GM18870 (cell line): ENCODE measurements at regions not wholly inside any gene's neighbourhood (a gene's known extent, or its start where the extent isn't known, plus 50 kb on each side); places are given as distances from the start of the nearest gene placed in this dataset.
"Not testable (repeated sequence)": the region's sequence is repeated elsewhere in the genome, so short reads cannot be mapped to it uniquely, and the experiment has no call there.

Source experiments
- ATAC-seq: cut with Tn5 transposase; IDR thresholded peaks from one replicate; pipeline ENCODE4 v1.9.1; 2021; ENCODE audit warnings: moderate library complexity; ENCODE audit not compliant: unreplicated experiment

DNA sequence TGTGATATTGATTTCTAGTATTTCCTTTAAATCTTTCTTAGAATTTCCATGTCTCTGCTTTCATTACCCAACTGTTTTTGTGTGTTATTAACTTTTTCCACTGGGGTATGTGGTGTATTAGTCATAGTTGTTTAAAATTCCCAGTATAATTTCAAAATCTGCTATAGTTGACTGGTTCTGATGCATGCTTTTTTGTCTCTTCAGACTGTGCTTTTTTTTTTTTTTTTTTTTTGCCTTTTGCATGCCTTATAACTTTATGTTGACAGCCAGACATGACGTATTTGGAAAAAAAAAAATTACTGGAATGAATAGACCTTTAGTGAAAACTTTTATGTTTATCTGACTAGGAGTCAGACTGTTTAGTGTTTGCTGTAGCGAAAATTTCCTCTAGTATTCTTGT lies 580.4 kb downstream of the ANKRD50 start:
- ATAC-seq = no peak

DNA sequence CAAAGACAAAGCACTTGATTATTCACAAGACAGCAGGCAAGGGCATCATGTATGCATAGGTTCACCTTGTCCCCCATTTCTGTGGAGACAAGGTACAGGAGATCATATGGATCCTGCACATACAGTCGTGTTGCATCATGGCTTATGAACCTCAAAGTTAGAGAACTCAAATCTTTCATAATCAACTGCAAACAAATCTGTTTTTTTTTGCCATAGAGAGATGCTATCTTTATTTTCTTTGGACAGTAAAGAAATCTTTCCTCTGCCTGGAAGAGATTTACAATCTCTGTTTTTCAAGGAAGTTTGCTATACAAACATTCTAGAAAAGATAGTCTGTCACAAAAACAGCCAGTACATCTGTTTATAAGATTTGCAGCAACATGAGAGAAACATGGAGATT lies 578.8 kb downstream of the ANKRD50 start:
- ATAC-seq = no peak

DNA sequence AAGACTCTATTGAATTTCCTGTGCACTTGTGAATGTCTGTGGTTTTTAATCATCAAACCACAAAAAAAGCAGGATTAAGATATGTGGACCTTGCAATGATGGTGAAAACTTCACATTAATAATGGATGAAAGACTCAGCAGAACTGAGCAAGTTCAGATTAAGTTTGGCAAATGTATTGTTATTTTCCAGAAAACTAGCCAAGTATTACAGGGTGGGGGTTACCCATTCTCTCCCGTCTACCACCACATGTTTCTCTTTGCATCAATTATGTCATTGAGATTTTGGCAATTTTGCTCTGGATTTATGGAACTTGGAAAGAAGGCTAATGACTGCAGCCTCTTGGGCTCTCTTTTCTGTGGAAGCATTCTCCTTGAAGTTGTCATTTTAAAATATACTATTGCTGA lies 577.1 kb downstream of the ANKRD50 start:
- no peak for ATAC-seq

DNA sequence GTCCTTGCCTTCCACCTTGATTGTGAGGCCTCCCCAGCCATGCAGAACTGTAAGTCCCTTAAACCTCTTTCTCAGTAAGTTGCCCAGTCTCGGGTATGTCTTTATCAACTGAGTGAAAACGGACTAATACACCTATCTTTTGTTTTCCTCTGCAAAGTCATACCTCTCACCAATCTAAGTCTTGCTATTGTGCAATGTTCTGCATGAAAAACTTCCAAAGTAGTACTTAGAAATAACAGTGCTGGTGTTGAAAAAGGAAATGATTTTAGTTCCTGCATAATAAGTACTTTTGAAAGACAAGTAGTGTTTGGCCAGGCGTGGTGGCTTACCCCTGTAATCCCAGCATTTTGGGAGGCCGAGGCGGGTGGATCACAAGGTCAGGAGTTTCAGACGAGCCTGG lies 573.5 kb downstream of the ANKRD50 start:
- no peak for ATAC-seq

DNA sequence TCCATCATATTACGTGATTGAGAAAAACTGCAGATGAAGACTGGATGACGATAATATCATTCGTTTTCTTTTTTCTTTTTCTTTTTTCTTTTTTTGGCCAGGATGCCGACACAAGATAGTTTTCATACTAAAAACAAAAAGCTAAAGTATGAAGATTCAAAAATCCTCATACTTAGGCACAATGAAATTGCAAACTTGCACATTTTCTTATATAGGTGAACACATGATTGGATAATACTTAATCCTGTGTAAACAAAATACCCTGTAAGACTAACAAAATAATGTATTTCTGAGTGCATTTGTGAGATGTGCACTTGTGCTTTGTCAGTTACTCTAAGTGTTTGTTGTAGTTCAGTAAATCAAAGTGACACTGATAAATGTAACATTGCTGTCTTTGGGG lies 568.9 kb downstream of the ANKRD50 start:
- ATAC-seq = no peak

DNA sequence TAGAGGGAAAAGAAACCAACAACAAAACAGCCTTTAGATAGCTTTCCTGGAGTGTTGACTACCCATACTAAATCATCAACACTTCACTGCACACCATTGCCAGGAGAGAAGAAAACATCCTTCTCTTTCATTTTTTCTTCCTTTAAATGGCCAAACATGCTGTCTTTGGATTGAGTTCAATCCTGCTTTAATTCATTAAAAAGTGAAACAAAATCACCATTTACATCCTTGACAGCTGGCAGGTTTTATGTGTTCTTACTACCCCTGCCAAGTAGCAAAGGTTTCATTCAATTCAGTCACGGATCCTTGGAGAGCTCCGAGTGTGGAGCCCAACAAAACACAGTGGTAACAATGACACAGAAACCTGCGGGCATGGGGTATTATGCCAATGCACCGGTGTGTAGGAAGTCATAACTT lies 568.3 kb downstream of the ANKRD50 start:
- ATAC-seq = no peak

DNA sequence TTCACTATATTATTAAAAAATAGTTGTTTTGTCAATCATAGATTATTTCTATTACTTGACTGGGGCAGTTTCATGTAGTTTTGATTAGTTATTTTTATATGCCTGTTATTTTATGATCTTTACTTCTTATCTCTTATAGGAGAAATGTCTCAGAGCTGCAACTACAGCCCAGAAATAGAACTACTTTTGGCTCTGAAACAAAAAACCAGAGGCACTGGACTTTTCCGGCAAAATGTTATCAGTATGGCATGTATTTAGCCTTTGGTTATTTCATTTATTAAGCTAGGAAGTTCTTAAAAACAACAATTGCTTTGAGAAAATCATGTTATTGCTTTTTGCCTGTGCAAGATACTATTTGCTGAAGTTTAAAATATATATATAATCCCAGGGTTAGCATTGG lies 566.5 kb downstream of the ANKRD50 start:
- ATAC-seq = no peak

DNA sequence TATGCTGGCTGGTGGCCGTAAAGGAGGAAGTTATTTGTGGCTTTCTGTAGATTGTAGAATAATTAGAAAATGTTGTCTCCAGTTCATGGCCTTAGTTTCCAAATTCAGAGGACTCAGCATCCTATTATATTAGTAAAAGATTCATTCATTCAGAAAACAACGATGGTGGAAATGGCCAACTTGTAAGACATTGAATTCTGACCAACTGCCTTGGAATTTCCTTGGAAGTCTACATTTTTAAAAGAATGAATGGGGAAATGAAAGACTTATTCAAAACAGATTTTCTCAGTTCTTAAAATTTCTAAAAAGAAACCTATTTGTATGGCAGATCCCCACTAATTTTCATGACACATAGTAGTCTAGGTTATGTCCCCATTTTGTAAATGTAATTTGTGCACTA lies 561.5 kb downstream of the ANKRD50 start:
- no peak for ATAC-seq

DNA sequence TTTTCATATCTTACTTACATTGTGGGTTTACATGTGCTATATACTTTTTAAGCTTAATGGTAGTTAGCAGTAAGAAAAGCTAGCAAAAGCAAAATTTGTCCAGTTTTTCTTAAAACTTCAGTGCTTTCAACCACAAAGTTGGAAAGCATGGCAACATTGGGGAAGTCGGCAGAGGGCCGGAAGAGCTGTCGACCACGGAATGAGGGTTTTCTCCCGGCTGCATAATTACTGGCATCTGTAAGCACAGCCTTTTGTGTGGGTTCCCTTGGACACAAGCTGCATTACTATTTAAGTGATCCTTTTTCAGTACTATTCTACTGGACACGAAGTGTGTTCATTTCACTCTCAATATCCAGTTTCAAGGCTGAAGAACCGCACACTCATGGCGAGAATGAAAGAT lies 560.4 kb downstream of the ANKRD50 start:
- no peak for ATAC-seq

DNA sequence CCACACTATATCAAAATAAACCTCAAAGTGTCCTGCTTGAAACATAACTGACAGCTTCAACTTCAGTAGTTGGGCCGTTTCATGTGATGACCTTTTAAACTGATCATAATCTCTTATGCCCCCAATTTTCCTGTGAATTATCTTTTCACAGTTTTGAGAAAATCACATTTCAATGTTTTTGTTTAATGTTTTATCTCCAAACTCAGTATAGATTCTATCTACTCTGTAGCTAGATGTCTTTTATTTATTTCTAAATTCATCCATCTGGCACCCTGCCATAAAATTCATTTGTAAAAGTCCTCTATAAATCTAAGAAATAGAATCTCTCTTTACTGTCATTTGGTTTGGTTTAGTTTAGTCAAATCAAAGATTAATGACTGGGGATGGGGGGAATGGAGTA lies 557.3 kb downstream of the ANKRD50 start:
- no peak for ATAC-seq

DNA sequence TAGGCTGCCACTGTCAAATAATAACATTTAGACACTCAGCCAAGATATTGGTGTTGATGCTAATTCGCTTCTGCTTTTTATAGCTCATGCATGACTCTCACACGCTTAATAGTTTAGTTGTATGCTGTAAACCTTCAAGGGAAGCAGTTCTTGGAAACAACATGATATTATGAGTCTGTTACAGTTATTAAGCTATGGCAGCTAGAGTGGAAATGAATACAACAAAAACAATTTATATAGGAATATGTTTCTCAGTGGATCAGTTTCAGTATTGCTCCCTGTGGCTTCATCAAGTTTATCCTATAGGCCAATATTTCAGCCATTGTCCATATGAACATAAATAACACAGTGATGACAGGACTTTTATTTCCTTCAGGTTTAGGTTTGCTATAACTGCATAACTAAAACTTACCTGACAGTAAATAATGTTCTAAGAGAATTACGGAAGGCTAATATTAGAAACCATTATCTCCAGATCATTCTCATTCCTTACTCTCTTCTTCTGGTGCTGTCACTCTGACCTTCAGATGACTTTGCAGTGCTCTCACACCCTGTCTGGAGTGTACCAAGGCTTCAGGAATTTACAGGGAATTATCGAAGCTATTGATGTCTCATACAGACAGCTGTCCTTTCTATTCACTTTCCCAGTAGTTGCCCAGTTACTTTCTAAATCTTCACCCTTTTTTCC lies 555.0 kb downstream of the ANKRD50 start:
- ATAC-seq = no peak

DNA sequence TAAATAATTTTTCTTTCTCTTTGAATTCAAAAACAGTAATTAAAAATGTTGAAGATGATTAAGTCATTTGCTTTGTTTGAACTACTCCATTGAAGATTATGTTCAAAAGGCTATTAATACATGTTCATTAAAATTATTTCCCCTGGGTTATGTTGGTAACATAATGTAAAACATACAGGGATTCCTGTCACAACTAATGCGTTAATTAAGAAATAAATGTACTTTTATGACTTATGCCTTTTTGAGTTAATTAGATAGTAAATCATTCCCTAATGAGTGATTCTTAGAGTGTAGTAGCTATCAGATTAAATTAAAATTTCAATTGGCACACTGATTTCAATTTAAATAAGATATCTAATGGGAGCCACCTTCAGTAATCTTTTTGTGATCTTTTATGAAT lies 549.1 kb downstream of the ANKRD50 start:
- no peak for ATAC-seq

DNA sequence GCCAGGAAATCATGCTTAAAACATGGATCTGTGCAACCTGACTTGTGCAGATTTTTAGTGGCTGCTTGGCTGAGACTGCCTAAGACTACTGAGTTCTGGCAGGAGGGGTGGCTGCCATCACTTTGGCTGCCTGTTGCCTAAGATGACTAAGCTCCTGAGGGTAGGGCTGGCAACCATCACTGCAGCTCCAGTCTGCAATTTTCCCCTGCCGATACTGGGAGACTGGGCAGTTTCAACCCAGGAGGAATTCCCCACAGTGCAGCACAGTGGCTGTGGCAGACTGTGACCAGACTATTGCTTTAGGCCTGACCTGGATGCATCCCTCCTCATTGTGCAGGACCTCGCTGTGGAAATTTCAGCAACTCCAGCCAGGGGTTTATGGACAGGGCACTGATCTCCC lies 544.9 kb downstream of the ANKRD50 start:
- no peak for ATAC-seq

DNA sequence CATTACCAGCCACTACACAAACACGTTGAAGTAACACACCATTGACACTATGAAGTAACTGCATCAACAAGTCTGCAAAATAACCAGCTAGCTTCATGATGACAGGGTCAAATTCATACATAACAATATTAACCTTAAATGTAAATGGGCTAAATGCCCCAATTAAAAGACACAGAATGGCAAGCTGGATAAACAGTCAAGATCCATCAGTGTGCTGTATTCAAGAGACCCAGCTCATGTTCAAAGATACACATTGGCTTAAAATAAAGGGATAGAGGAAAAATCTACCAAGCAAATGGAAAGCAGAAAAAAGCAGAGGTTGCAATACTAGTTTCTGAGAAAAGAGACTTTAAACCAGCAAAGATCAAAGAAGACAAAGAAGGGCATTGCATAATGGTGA lies 543.0 kb downstream of the ANKRD50 start:
- ATAC-seq = not testable (repeated sequence)

DNA sequence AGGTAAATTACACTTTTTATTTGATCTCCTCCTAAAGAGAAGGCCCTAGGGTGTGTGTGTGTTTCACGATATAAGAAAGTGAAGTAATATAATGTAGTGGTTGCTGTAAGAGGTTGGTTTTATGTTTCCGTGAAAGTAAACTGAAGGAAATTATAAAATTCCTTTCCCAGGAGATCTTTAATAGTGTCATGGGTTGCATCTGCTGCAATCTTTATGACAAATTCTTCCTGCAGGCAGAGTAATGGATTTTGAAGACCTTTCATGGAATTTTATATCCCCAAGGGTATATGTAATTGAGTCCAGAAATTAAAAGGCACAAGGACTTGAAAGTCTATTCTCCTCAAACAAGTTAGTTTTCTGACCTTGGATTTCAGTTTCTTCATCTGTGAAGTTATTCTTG lies 538.6 kb downstream of the ANKRD50 start:
- ATAC-seq = no peak

DNA sequence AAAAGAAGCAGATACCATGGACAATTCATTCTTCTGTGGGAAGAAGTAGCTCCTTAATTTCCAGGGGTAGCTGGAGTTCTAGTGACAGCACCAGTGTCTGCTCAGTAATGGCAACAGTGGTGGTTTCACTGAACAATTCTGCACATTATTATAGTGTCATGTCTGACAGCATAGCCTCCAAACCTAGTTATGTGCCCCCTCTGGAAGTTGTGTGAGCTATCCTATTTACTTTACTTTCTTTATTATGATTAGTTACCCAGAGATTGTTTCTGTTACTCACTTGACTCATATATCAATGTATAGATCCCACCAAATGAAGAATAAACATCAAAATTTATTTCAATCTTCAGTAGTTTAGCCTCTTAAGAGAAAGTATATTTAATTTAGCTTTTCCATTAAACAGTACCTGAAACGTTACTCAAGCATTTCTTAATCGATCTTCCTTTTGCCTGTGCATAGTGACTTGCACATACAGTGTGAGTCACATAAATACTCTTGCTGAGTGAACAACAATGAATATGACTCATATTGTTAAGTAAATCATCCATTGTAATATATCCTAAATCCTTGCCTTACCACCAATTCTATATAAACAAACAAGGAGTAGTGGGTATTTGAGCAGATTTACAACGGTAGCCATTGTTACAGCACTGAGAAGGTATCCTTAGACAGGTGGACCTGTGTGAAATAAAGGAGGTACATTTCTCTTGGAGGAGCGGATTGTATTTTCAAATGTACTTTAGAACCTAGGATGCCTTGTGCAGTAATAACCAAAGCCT lies 534.7 kb downstream of the ANKRD50 start:
- no peak for ATAC-seq

DNA sequence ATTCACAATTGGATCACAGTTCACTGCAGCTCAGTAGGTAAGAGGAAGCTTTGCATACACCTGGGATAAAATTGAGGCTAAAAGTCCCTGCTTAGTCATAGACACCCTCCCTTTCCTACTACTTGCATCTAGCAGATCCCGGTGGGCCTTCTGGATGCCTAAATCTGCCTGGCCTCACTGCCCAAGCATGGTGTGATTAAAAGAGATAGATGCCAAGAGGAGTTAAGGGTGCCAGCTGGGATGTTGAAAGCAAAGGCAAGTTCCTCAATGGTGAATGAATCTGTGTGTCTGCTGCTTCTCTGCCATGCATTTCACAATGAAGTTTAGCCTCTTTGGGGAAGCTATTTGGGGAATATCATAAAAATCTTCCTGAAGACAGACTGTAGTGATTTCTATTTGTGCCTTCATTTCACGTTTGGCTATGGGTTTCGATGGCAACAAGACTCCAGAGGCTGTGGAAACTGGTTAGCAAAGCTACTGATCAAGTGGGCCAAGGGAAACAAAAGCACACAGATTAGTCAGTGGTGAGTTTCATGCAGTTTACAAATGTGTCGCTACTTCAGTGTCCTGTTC lies 534.0 kb downstream of the ANKRD50 start:
- no peak for ATAC-seq

DNA sequence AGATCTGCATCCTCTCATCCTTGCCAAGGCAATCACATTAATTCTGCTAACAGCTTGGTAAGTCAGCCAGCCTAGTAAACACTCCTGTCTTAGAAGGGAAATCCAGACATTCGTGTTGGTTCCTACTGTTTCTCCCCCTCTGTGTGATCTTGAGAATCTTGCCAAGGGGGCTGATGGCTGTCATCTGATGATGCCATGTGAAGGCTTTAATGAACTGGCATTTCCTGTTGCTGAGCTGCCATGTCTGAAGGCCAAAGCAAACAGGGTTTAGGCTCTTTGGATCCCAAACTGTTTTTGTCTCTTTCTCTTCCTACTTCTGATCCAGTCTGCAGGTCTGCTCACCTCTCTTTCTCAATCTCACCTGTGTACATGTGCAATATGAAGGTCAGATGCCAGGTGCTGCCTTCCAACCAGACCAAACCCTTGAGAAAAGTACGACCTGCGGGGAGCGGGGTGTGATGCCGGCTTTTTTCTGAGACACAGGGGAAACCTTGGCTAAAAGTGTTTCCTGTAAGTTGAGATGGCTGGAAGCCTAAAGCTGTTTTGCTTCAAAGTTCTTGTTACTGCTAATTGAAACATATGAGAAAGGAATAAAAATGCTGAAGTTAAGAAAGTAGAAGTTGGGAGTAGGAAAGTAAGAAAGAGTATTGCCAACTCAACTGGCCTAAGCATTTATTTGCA lies 532.9 kb downstream of the ANKRD50 start:
- ATAC-seq = no peak

DNA sequence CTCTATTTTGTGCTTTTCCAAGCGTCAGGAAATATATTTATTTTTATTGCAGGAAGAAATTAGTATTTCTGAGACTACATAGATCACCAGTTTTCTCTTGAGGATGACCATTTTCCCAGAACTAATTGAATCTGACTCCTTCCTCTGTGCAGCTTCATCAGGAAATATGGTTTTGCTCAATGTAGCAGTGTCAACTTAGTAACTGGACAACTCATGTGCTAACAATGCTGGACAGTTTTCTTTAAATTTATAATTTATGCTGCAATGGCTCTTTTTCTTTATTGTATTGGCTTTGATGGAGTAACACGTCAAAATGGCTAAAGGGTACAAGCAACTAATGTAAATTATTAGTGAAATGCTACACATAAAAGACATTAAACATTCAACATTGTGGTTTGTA lies 531.5 kb downstream of the ANKRD50 start:
- no peak for ATAC-seq

DNA sequence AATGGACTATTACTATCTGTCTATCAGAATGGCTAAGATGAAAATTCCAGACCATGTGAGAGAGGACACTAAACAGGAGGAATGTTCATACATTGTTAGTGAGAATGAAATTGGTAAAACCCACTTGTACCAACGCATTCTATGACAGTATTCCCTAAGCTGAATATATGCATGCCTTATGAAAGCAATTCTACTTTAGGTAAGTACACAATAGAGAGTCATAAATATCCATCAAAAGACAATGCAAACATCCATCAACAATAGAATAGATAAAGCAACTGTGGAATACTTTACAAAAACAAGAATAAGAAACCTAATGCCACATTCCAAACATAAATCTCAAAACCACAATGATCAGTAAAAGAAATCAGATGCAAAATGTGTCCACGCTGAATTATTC lies 529.3 kb downstream of the ANKRD50 start:
- no peak for ATAC-seq

DNA sequence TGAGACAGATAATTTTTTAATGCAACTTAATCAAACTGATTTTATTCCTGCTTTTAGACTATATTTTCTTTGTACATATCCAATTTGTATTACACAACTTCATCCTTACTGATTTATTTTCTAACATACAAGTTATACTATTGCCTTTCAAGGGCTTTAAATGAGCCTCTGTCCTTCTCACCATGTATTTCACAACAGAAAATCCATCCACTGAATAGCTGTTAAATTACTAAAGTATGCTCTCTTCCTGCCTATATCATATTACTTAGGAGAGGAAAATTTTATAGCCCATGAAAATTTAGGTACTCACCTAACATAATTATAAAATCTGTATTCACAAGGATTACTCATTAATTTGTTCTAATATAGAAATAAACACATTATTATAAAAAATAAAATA lies 528.6 kb downstream of the ANKRD50 start:
- ATAC-seq = no peak

DNA sequence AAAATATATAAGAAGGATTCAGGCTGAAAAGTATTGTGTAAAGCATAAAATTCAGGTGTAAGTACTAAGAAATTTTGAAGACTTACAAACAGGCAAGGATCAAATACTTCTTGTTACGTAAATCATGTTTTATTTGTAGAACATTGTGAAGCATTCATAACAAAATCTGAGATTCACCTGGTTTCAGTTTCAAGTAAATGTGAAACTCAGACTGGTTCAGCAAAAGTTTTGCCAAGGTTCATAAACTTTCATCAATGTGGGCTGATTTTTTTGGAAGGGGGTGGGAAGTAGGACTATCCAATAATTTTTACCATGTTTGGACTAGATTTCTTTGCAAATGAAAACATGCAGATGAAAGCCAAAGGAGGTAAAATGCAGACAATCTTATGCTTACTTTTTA lies 527.7 kb downstream of the ANKRD50 start:
- ATAC-seq = no peak
